ENCODE measurements at regions not wholly inside any gene's neighbourhood (a gene's known extent, or its start where the extent isn't known, plus 50 kb on each side); places are given as distances from the start of the nearest gene placed in this dataset.

- H3K4me3 ChIP-seq (ENCODE audit: insufficient read depth, low read length), result no peak overlapping the region
- no peaks in the 10 kb centered on the region for H4K20me1 ChIP-seq (ENCODE audit: insufficient read depth, low read length)
- no peaks in the 10 kb centered on the region for H3K79me2 ChIP-seq (ENCODE audit: insufficient read depth, low read length)
- no peaks in the 10 kb centered on the region for H3K9me3 ChIP-seq (ENCODE audit: low read depth, low read length)
- TF ChIP-seq, protein P1, sequence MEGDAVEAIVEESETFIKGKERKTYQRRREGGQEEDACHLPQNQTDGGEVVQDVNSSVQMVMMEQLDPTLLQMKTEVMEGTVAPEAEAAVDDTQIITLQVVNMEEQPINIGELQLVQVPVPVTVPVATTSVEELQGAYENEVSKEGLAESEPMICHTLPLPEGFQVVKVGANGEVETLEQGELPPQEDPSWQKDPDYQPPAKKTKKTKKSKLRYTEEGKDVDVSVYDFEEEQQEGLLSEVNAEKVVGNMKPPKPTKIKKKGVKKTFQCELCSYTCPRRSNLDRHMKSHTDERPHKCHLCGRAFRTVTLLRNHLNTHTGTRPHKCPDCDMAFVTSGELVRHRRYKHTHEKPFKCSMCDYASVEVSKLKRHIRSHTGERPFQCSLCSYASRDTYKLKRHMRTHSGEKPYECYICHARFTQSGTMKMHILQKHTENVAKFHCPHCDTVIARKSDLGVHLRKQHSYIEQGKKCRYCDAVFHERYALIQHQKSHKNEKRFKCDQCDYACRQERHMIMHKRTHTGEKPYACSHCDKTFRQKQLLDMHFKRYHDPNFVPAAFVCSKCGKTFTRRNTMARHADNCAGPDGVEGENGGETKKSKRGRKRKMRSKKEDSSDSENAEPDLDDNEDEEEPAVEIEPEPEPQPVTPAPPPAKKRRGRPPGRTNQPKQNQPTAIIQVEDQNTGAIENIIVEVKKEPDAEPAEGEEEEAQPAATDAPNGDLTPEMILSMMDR (IDR thresholded peaks at IDR 0.05; ENCODE audit: extremely low read depth, low read depth, low read length), result no peak
- no peak overlapping the region for H3K4me2 ChIP-seq (ENCODE audit: insufficient read depth, low read length)
- no peak overlapping the region for H2AFZ ChIP-seq (ENCODE audit: low read length)
- no peak for DNase-seq (ENCODE audit: insufficient read length, low spot score, missing footprints)
- peaks cover 21% of the 10 kb centered on the region for H3K4me1 ChIP-seq (ENCODE audit: insufficient read depth, low read length)
- no peaks in the 10 kb centered on the region for H3K27me3 ChIP-seq (ENCODE audit: insufficient read depth, low read length)
- H3K36me3 ChIP-seq (ENCODE audit: insufficient read depth, low read length), result no peaks in the 10 kb centered on the region
- no peak overlapping the region for H3K27ac ChIP-seq (ENCODE audit: low read depth, low read length)
These were observed 190.2 kb downstream of the INHBB start for GRCh38 chr2:120536141-120536540.

DNA sequence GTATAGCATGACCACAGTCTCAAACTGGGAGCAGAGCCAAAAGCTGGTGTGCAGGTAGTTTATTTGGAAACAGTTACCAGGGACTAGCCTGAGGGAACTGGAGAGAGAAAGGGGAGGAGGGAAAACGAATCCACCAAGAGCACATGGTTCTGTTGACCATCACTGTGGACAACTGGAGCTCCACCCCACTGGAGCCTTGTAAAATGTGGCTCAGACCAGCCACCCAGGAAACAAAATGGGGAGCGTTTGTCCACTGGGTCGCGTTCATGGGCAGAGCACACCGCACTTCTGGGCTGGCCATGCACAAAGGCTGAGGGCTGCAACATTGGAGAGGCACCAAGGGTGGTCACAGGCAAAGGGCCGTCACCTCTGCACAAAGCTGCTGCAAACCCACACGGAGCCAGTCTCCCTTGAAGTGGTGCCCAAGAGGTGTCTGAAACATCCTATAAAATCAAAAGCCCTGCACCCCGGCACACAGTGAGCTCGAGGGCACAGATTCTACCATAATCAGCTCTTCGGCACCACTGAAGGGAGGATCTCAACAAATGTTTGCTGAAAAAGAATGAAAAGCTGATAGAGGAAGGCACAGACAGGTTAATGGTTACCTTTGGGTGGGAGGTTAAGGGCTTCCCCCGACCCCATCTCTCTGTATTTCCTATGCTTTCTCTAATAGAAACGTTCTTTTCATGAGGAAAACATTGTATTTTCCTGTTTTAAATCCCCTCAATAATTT is 192.9 kb downstream of the INHBB start:
- peak; percentile 51 for DNase-seq (ENCODE audit: insufficient read length, low spot score, missing footprints)
- Histone ChIP-seq H3K4me1 (ENCODE audit: insufficient read depth, low read length) (peaks cover 25% of the 10 kb centered on the region), H3K27ac (ENCODE audit: low read depth, low read length) (no peak overlapping the region), H2AFZ (ENCODE audit: low read length) (no peak overlapping the region), H3K4me2 (ENCODE audit: insufficient read depth, low read length) (no peak overlapping the region), H3K9me3 (ENCODE audit: low read depth, low read length) (no peaks in the 10 kb centered on the region), H3K36me3 (ENCODE audit: insufficient read depth, low read length) (no peaks in the 10 kb centered on the region), H3K4me3 (ENCODE audit: insufficient read depth, low read length) (no peak overlapping the region), H4K20me1 (ENCODE audit: insufficient read depth, low read length) (no peaks in the 10 kb centered on the region), H3K27me3 (ENCODE audit: insufficient read depth, low read length) (no peaks in the 10 kb centered on the region), H3K79me2 (ENCODE audit: insufficient read depth, low read length) (no peaks in the 10 kb centered on the region)
- TF ChIP-seq, protein P1 (IDR thresholded peaks at IDR 0.05; ENCODE audit: extremely low read depth, low read depth, low read length), result no peak

- no peak overlapping the region for H3K27ac ChIP-seq (ENCODE audit: low read depth, low read length)
- no peaks in the 10 kb centered on the region for H3K36me3 ChIP-seq (ENCODE audit: insufficient read depth, low read length)
- peak overlapping the region; percentile 79 for H2AFZ ChIP-seq (ENCODE audit: low read length)
- H3K4me2 ChIP-seq (ENCODE audit: insufficient read depth, low read length), result no peak overlapping the region
- no peaks in the 10 kb centered on the region for H3K27me3 ChIP-seq (ENCODE audit: insufficient read depth, low read length)
- TF ChIP-seq, protein P1 (IDR thresholded peaks at IDR 0.05; ENCODE audit: extremely low read depth, low read depth, low read length), result no peak
- no peaks in the 10 kb centered on the region for H3K79me2 ChIP-seq (ENCODE audit: insufficient read depth, low read length)
- DNase-seq (ENCODE audit: insufficient read length, low spot score, missing footprints), result peak; percentile 77
- no peaks in the 10 kb centered on the region for H3K9me3 ChIP-seq (ENCODE audit: low read depth, low read length)
- no peaks in the 10 kb centered on the region for H4K20me1 ChIP-seq (ENCODE audit: insufficient read depth, low read length)
- no peak overlapping the region for H3K4me3 ChIP-seq (ENCODE audit: insufficient read depth, low read length)
- peaks cover 25% of the 10 kb centered on the region for H3K4me1 ChIP-seq (ENCODE audit: insufficient read depth, low read length)
These were observed 193.5 kb downstream of the INHBB start for GRCh38 chr2:120539424-120539936.

DNA sequence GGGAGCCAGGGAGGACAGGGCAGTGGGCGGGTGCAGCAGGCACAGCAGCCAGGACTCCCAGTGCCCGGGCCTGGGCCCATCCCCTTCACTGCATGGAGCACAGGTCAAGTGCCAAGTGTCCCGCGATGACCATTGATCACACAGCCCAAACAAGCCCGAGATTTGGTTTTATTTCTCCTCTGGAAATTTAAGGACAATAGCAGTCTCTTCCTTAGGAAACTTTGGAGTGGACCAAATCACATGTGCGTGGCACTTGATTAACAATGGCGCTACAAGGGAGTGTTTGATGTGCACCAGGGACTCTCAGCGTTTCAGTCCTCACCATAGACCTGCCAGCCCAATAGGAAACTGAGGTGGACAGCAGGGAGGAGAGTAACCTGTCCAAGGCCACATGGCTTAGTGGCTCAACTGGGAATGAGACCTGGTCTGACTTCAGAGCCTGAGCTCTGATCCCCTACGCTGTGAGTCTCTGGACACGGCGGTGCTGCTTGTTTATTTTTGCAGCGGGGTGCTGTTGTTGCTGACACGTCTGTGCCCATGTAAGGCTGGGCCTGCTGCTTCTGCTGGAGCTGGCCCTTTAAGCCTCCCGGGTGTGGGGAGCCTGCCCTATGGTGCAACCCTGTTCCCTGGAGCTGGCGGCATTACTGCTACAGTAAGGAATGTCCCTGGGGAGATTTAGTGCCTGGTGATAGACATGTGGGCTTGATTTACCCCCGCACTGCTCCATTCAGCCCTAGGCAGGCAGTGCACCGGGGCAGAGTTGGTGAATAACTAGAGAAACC is 194.2 kb downstream of the INHBB start:
- H3K9me3 ChIP-seq (ENCODE audit: low read depth, low read length), result no peaks in the 10 kb centered on the region
- TF ChIP-seq, protein P1 (IDR thresholded peaks at IDR 0.05; ENCODE audit: extremely low read depth, low read depth, low read length), result no peak
- H3K36me3 ChIP-seq (ENCODE audit: insufficient read depth, low read length), result no peaks in the 10 kb centered on the region
- peak overlapping the region; percentile 58 for H3K4me2 ChIP-seq (ENCODE audit: insufficient read depth, low read length)
- peak overlapping the region; percentile 61 for H3K27ac ChIP-seq (ENCODE audit: low read depth, low read length)
- no peaks in the 10 kb centered on the region for H3K79me2 ChIP-seq (ENCODE audit: insufficient read depth, low read length)
- H3K4me3 ChIP-seq (ENCODE audit: insufficient read depth, low read length), result no peak overlapping the region
- peak; percentile 98 for DNase-seq (ENCODE audit: insufficient read length, low spot score, missing footprints)
- H3K4me1 ChIP-seq (ENCODE audit: insufficient read depth, low read length), result peaks cover 25% of the 10 kb centered on the region
- H3K27me3 ChIP-seq (ENCODE audit: insufficient read depth, low read length), result no peaks in the 10 kb centered on the region
- H2AFZ ChIP-seq (ENCODE audit: low read length), result peak overlapping the region; percentile 79
- no peaks in the 10 kb centered on the region for H4K20me1 ChIP-seq (ENCODE audit: insufficient read depth, low read length)
